PC-3 (cell line): ENCODE measurements at regions not wholly inside any gene's neighbourhood (a gene's known extent, or its start where the extent isn't known, plus 50 kb on each side); places are given as distances from the start of the nearest gene placed in this dataset.

Experiments used
- CTCF ChIP-seq: fragments of 300-600 bp; sonication (generic); conservative IDR thresholded peaks from 2 replicates; pipeline ENCODE4 v1.5.1; 2017; ENCODE audit warnings: antibody characterized with exemption, low read depth, mild to moderate bottlenecking, low read length
- EZH2 ChIP-seq: fragments of 300-600 bp; sonication (generic); IDR thresholded peaks from one replicate; pipeline ENCODE4 v1.6.1; 2017; ENCODE audit warnings: antibody characterized with exemption, mild to moderate bottlenecking, low read length; ENCODE audit not compliant: unreplicated experiment

- TF ChIP-seq CTCF (no peak), EZH2 (no peak)
These were observed 157.9 kb upstream of the NBPF11 start for GRCh38 chr1:148309940-148310500.
